Erythroblast (primary cell): ENCODE measurements at regions not wholly inside any gene's neighbourhood (a gene's known extent, or its start where the extent isn't known, plus 50 kb on each side); places are given as distances from the start of the nearest gene placed in this dataset.

Source experiments
- GATA1 ChIP-seq: IDR thresholded peaks from 2 replicates; pipeline ENCODE4 v1.6.1; 2011; ENCODE audit warnings: low read depth, mild to moderate bottlenecking, control low read depth, low read length, moderate library complexity
- POLR2A ChIP-seq: IDR thresholded peaks from 2 replicates; pipeline ENCODE4 v1.6.1; 2011; ENCODE audit warnings: mild to moderate bottlenecking, low read length

- TF ChIP-seq POLR2A (no peak), GATA1 (no peak)
Measured at GRCh38 chr6:40792183-40792582, 205.0 kb upstream of the LRFN2 start.
